GM12878 (cell line): ENCODE measurements at regions not wholly inside any gene's neighbourhood (a gene's known extent, or its start where the extent isn't known, plus 50 kb on each side); places are given as distances from the start of the nearest gene placed in this dataset.

ENCODE experiments used
- ATAC-seq: fragments of 200-7000 bp; cut with Tn5 transposase; 3 replicates; pipeline ENCODE4 v1.9.1; 2020; ENCODE audit warnings: mild to moderate bottlenecking, moderate library complexity
- BruUV-seq: library from RNA; stranded (reverse); fragments of 400-500 nt; replicated peaks from 2 replicates; lab custom pipeline; 2021; lab: Mats Ljungman, UMichigan
- CTCF ChIA-PET: fragments of 300-600 bp; sonication (Branson Sonifier 250); formaldehyde crosslinking; extraction: SDS; loops from one replicate; lab custom pipeline; 2021; ENCODE audit warnings: inconsistent platforms; lab: Yijun Ruan, JAX
- POLR2A ChIA-PET: fragments of 350-600 bp; formaldehyde crosslinking; extraction: SDS; loops from one replicate; lab custom pipeline; 2021; ENCODE audit warnings: inconsistent platforms; lab: Charles Lee
- RAD21 ChIA-PET: fragments of 300-600 bp; sonication (Branson Sonifier 250); formaldehyde crosslinking; loops from one replicate; lab custom pipeline; 2023; ENCODE audit warnings: antibody characterized with exemption; ENCODE audit not compliant: unreplicated experiment; lab: Charles Lee
- SMC1A ChIA-PET: fragments of 300-600 bp; sonication (Branson Sonifier 250); formaldehyde crosslinking; loops from one replicate; lab custom pipeline; 2023; ENCODE audit not compliant: unreplicated experiment, uncharacterized antibody; lab: Charles Lee
- DNase-seq: peaks from one replicate; pipeline ENCODE4 v3.0.0-alpha.2; 2011; ENCODE audit warnings: low read depth, low spot score
- FAIRE-seq: peaks from 3 replicates; lab custom pipeline; 2011; peaks lifted over from hg19 to GRCh38; lab: Jason Lieb, UNC
- H2AFZ ChIP-seq: 2 replicates; pipeline ENCODE4 v1.6.0; 2011; ENCODE audit warnings: low read depth, low read length, control low read depth; ENCODE audit not compliant: control insufficient read depth
- H3K27ac ChIP-seq: 2 replicates; pipeline ENCODE4 v1.5.1; 2011; ENCODE audit warnings: control low read depth; ENCODE audit not compliant: control insufficient read depth, insufficient read depth
- H3K27me3 ChIP-seq, 2 experiments: replicated peaks in 1 of 2; 2 replicates each; pipeline versions ENCODE4 v1.6.0 to v1.6.1; 2011; ENCODE audit warnings: low read length in 1 of 2; ENCODE audit not compliant: control insufficient read depth in 2 of 2, insufficient read depth in 2 of 2
- H3K36me3 ChIP-seq, 2 experiments: 2 replicates each; pipeline ENCODE4 v1.5.1; 2011; ENCODE audit warnings: low read length in 1 of 2; ENCODE audit not compliant: control insufficient read depth in 2 of 2, insufficient read depth in 2 of 2
- H3K4me1 ChIP-seq: 2 replicates; pipeline ENCODE4 v1.6.1; 2011; ENCODE audit warnings: mild to moderate bottlenecking, low read length, moderate library complexity, mixed read lengths; ENCODE audit not compliant: control insufficient read depth, insufficient read depth
- H3K4me2 ChIP-seq: 2 replicates; pipeline ENCODE4 v1.6.0; 2011; ENCODE audit warnings: control low read depth; ENCODE audit not compliant: control insufficient read depth, insufficient read depth
- H3K4me3 ChIP-seq: fragments of 200-600 bp; sonication (generic); 2 replicates; pipeline ENCODE4 v1.5.1; 2016
- H3K79me2 ChIP-seq: 2 replicates; pipeline ENCODE4 v1.6.0; 2011; ENCODE audit warnings: low read length; ENCODE audit not compliant: control insufficient read depth, insufficient read depth
- H3K9ac ChIP-seq: 2 replicates; pipeline ENCODE4 v1.8.0; 2011; ENCODE audit warnings: low read length, control low read depth, mixed read lengths; ENCODE audit not compliant: control insufficient read depth, insufficient read depth
- H3K9me3 ChIP-seq: replicated peaks from 3 replicates; pipeline ENCODE4 v1.5.1; 2011; ENCODE audit warnings: mild to moderate bottlenecking, low read length; ENCODE audit not compliant: control insufficient read depth, insufficient read depth
- H4K20me1 ChIP-seq: 2 replicates; pipeline ENCODE4 v1.6.0; 2011; ENCODE audit not compliant: control insufficient read depth, insufficient read depth
- BACH1 ChIP-seq: fragments of 450-650 bp; IDR thresholded peaks from 2 replicates; pipeline ENCODE4 v1.6.1; 2017; ENCODE audit warnings: mild to moderate bottlenecking, borderline replicate concordance
- BHLHE40 ChIP-seq, 2 experiments: fragments of 450-650 bp in 1 of 2; IDR thresholded peaks; 2 replicates each; pipeline ENCODE4 v1.6.1; 2011 to 2017; ENCODE audit warnings: low read depth in 2 of 2, borderline replicate concordance in 1 of 2, improper control_type of control experiment in 1 of 2, low read length in 1 of 2, mild to moderate bottlenecking in 1 of 2
- BMI1 ChIP-seq: fragments of 450-650 bp; IDR thresholded peaks from 2 replicates; pipeline ENCODE4 v1.6.1; 2016; ENCODE audit warnings: mild to moderate bottlenecking, moderate library complexity, borderline replicate concordance
- CBFB ChIP-seq: IDR thresholded peaks from 2 replicates; pipeline ENCODE4 v1.6.1; 2016; ENCODE audit warnings: antibody characterized with exemption, low read depth
- CBX5 ChIP-seq: sonication (generic); IDR thresholded peaks from 2 replicates; pipeline ENCODE4 v1.6.1; 2016; ENCODE audit warnings: low read depth, moderate library complexity, mild to moderate bottlenecking, inconsistent platforms
- CHD1 ChIP-seq: IDR thresholded peaks from 2 replicates; pipeline ENCODE4 v1.6.1; 2012; ENCODE audit warnings: low read depth, low read length, improper control_type of control experiment
- ESRRA ChIP-seq: IDR thresholded peaks from 2 replicates; pipeline ENCODE4 v1.6.1; 2012; ENCODE audit warnings: mild to moderate bottlenecking, low read length, improper control_type of control experiment
- IKZF2 ChIP-seq, 2 experiments: fragments of 450-650 bp; IDR thresholded peaks; 2 replicates each; pipeline ENCODE4 v1.6.1; 2017; ENCODE audit warnings: mild to moderate bottlenecking in 2 of 2, moderate library complexity in 2 of 2
- MTA3 ChIP-seq: IDR thresholded peaks from 2 replicates; pipeline ENCODE4 v1.6.1; 2012; ENCODE audit warnings: low read length, inconsistent platforms, borderline replicate concordance
- POLR2AphosphoS2 ChIP-seq: IDR thresholded peaks from 2 replicates; pipeline ENCODE4 v1.6.1; 2011; ENCODE audit warnings: low read depth, mild to moderate bottlenecking, low read length, improper control_type of control experiment, moderate library complexity
- SREBF2 ChIP-seq: IDR thresholded peaks from 2 replicates; pipeline ENCODE4 v1.6.1; 2012; ENCODE audit warnings: mild to moderate bottlenecking, low read length
- TAF1 ChIP-seq: IDR thresholded peaks from 2 replicates; pipeline ENCODE4 v1.6.1; 2011; ENCODE audit warnings: mild to moderate bottlenecking, low read depth, low read length, borderline replicate concordance
- WGBS: methylation state at CpG from one replicate; pipeline ENCODE4 v1.1.6; 2016; ENCODE audit warnings: low lambda C conversion rate; ENCODE audit not compliant: insufficient replicate concordance, insufficient coverage; ENCODE audit errors: missing lambda C conversion rate; 5-methylcytosine and 5-hydroxymethylcytosine counted together
- in situ Hi-C: fragments of 300-500 bp; cut with MboI; formaldehyde crosslinking; loops from 9 replicates; pipeline ENCODE4 v1.14.3; 2018; ENCODE audit warnings: mixed read lengths
- intact Hi-C: fragments of 100-400 bp; cut with micrococcal nuclease; formaldehyde crosslinking; loops from one replicate; pipeline ENCODE4 v1.14.2; 2022; ENCODE audit not compliant: unreplicated experiment

- intact Hi-C loops (no loop called here), in situ Hi-C loops (no loop called here)
- no peaks in the 10 kb centered on the region for H4K20me1 ChIP-seq
- no peak overlapping the region for H2AFZ ChIP-seq
- TF ChIP-seq BHLHE40 (IDR thresholded peaks at IDR 0.05; ENCODE audit: borderline replicate concordance in 1 of 2, low read depth in 2 of 2, low read length in 1 of 2) = no peak
- no peak for TF ChIP-seq TAF1
- no peak for TF ChIP-seq BMI1
- TF ChIP-seq CHD1 = no peak
- FAIRE-seq (no peak), ATAC-seq (no peak), DNase-seq (no peak)
- no peak overlapping the region for H3K9ac ChIP-seq
- no peak overlapping the region for H3K4me2 ChIP-seq
- H3K27ac ChIP-seq = no peak overlapping the region
- RAD21 ChIA-PET = no interaction called here
- H3K36me3 ChIP-seq = no peaks in the 10 kb centered on the region
- POLR2A ChIA-PET = no interaction called here
- whole genome bisulfite sequencing = 0% methylated on average over 2 of the region's 2 CpGs
- no peaks in the 10 kb centered on the region for H3K79me2 ChIP-seq
- SMC1A ChIA-PET = no interaction called here
- no peaks in the 10 kb centered on the region for H3K27me3 ChIP-seq
- no peak overlapping the region for H3K4me3 ChIP-seq
- no peaks in the 10 kb centered on the region for H3K4me1 ChIP-seq
- H3K9me3 ChIP-seq = no peaks in the 10 kb centered on the region
- BruUV-seq = no TSS peak
- CTCF ChIA-PET = interaction anchor here (0.5 kb wide), 1 partner anchor 70 kb away, joined by 3 read pairs; no protein-coding TSS in a partner anchor
Observed at GRCh38 chrX:151279161-151279560, 102.8 kb downstream of the GPR50 start.

- RAD21 ChIA-PET = no interaction called here
- no peak for TF ChIP-seq BACH1
- TF ChIP-seq CBX5 = no peak
- TF ChIP-seq SREBF2 = no peak
- TF ChIP-seq IKZF2 (IDR thresholded peaks at IDR 0.05) = no peak
- no peak for TF ChIP-seq CBFB
- TF ChIP-seq MTA3 = no peak
- no peak for TF ChIP-seq POLR2AphosphoS2
- no peak for TF ChIP-seq ESRRA
- ATAC-seq = no peak
- BruUV-seq = no TSS peak
- Histone ChIP-seq H3K9me3 (no peaks in the 10 kb centered on the region), H3K4me3 (no peak overlapping the region), H3K27ac (no peak overlapping the region), H3K36me3 (no peaks in the 10 kb centered on the region), H2AFZ (no peak overlapping the region), H3K79me2 (no peaks in the 10 kb centered on the region), H3K9ac (no peak overlapping the region), H3K4me1 (no peaks in the 10 kb centered on the region), H4K20me1 (no peaks in the 10 kb centered on the region), H3K27me3 (no peaks in the 10 kb centered on the region), H3K4me2 (no peak overlapping the region)
- CTCF ChIA-PET = no interaction called here
- SMC1A ChIA-PET = no interaction called here
- in situ Hi-C loops (no loop called here), intact Hi-C loops (no loop called here)
- POLR2A ChIA-PET = no interaction called here
- DNase-seq = no peak
- WGBS = 24% methylated on average over 5 of the region's 5 CpGs
- FAIRE-seq = no peak
Observed at GRCh38 chrX:151287954-151288353, 109.1 kb upstream of the VMA21 start.
